Glutamatergic neuron (in vitro differentiated cells): ENCODE measurements at regions not wholly inside any gene's neighbourhood (a gene's known extent, or its start where the extent isn't known, plus 50 kb on each side); places are given as distances from the start of the nearest gene placed in this dataset.

ENCODE experiments used
- DNase-seq: peaks from one replicate; pipeline ENCODE4 v3.0.0; 2022
- H3K27ac Mint-ChIP-seq: one replicate; pipeline ENCODE4 v1.8.0; 2020; ENCODE audit warnings: mild to moderate bottlenecking, mixed read lengths, inconsistent platforms; ENCODE audit not compliant: unreplicated experiment
- H3K27me3 Mint-ChIP-seq: one replicate; pipeline ENCODE4 v1.8.0; 2020; ENCODE audit warnings: mild to moderate bottlenecking, moderate library complexity, mixed read lengths, inconsistent platforms; ENCODE audit not compliant: unreplicated experiment
- H3K36me3 Mint-ChIP-seq: one replicate; pipeline ENCODE4 v1.8.0; 2020; ENCODE audit warnings: mild to moderate bottlenecking, mixed read lengths, inconsistent platforms; ENCODE audit not compliant: unreplicated experiment
- H3K4me1 Mint-ChIP-seq: one replicate; pipeline ENCODE4 v1.8.0; 2020; ENCODE audit warnings: mild to moderate bottlenecking, low read depth, mixed read lengths, inconsistent platforms; ENCODE audit not compliant: unreplicated experiment
- H3K4me3 Mint-ChIP-seq: one replicate; pipeline ENCODE4 v1.8.0; 2020; ENCODE audit warnings: mild to moderate bottlenecking, mixed read lengths, inconsistent platforms; ENCODE audit not compliant: unreplicated experiment
- H3K9me3 Mint-ChIP-seq: one replicate; pipeline ENCODE4 v1.8.0; 2020; ENCODE audit warnings: mild to moderate bottlenecking, moderate library complexity, mixed read lengths, inconsistent platforms; ENCODE audit not compliant: unreplicated experiment
- CTCF ChIP-seq: fragments of 200-600 bp; sonication (generic); IDR thresholded peaks from one replicate; pipeline ENCODE4 v1.5.0; 2021; ENCODE audit not compliant: partially characterized antibody, unreplicated experiment

- H3K9me3 Mint-ChIP-seq = no peaks in the 10 kb centered on the region
- no peak overlapping the region for H3K27ac Mint-ChIP-seq
- TF ChIP-seq CTCF = no peak
- peaks cover 2% of the 10 kb centered on the region for H3K27me3 Mint-ChIP-seq
- peaks cover 2% of the 10 kb centered on the region for H3K4me1 Mint-ChIP-seq
- H3K4me3 Mint-ChIP-seq = no peak overlapping the region
- no peak for DNase-seq
- peaks cover 10% of the 10 kb centered on the region for H3K36me3 Mint-ChIP-seq
These were observed 50.1 kb upstream of the IRX3 start for GRCh38 chr16:54336631-54337204.
